ENCODE measurements at regions not wholly inside any gene's neighbourhood (a gene's known extent, or its start where the extent isn't known, plus 50 kb on each side); places are given as distances from the start of the nearest gene placed in this dataset.

DNA sequence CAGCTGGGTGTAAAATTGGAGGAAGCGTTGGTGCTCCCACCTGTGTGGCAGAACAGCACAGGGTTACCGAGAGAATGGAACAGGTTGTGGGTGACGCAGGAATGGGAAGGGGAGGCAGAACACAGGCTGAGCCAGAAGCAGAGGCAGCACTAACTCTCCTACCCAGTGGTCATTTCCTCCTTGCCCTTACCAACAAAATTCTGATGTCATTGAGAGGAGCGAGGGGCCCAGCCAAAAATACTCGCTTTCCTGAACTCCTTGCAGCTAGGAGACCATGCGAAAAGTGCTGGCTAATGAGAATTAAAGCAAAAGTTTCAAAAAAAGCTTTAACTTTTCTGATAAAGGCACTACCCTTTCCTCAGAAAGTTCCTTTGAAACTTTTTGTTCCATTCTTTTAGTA is 54.4 kb upstream of the HMGA2 start:
- no peak overlapping the region for H3K27ac Mint-ChIP-seq
- no peaks in the 10 kb centered on the region for H3K36me3 Mint-ChIP-seq
- Histone ChIP-seq H3K4me3 (ENCODE audit: control insufficient read depth in 1 of 2, extremely low read depth in 1 of 2, low read length in 1 of 2) (no peak overlapping the region), H3K27me3 (replicated peaks in 1 of 2; ENCODE audit: control insufficient read depth in 2 of 2, extremely low read depth in 1 of 2, insufficient read depth in 2 of 2, low read length in 1 of 2) (peaks cover 0 to 3% of the 10 kb centered on the region in 2 experiments), H3K27ac (ENCODE audit: low read length) (no peak overlapping the region), H3K9me3 (no peaks in the 10 kb centered on the region), H3K4me1 (ENCODE audit: control insufficient read depth in 1 of 2, extremely low read depth in 1 of 2, insufficient read depth in 2 of 2, low read length in 2 of 2) (no peaks in the 10 kb centered on the region), H3K36me3 (ENCODE audit: control insufficient read depth in 2 of 2, extremely low read depth in 1 of 2, insufficient read depth in 1 of 2, low read length in 1 of 2) (no peaks in the 10 kb centered on the region)
- peaks cover 0 to 5% (median 4%) of the 10 kb centered on the region in 3 donors for H3K9me3 Mint-ChIP-seq
- H3K4me1 Mint-ChIP-seq: no peaks in the 10 kb centered on the region
- CTCF ChIA-PET: no interaction called here
- peaks cover 6 to 20% of the 10 kb centered on the region in 2 donors for H3K27me3 Mint-ChIP-seq
- 86% methylated on average over 4 of the region's 6 CpGs for WGBS (ENCODE audit: insufficient coverage)
- no peak overlapping the region for H3K4me3 Mint-ChIP-seq
- ATAC-seq (replicated peaks in 1 of 4) (no peak), DNase-seq (no peak)
- POLR2A ChIA-PET: interaction anchor here in 1 of 2 donors (0.7 kb wide), 1 partner anchor 160 kb away, joined by 4 read pairs; no protein-coding TSS in a partner anchor

Measured in T-cell (primary cell).